HCT116 (cell line): ENCODE measurements at regions not wholly inside any gene's neighbourhood (a gene's known extent, or its start where the extent isn't known, plus 50 kb on each side); places are given as distances from the start of the nearest gene placed in this dataset.

Experiments
- ATAC-seq: fragments of 200-7000 bp; cut with Tn5 transposase; 2 replicates; pipeline ENCODE4 v1.9.1; 2020; ENCODE audit warnings: mild to moderate bottlenecking, moderate library complexity
- BruUV-seq: library from RNA; stranded (reverse); fragments of 400-500 nt; replicated peaks from 2 replicates; lab custom pipeline; 2021; lab: Mats Ljungman, UMichigan
- CTCF ChIA-PET: fragments of 300-600 bp; sonication (Branson Sonifier 250); formaldehyde crosslinking; loops from one replicate; lab custom pipeline; 2021; ENCODE audit warnings: antibody characterized with exemption; lab: Charles Lee
- POLR2A ChIA-PET: fragments of 300-600, 350-600 bp; sonication (Branson Sonifier 250); formaldehyde crosslinking; loops from one replicate; lab custom pipeline; 2021; ENCODE audit warnings: antibody characterized with exemption; lab: Charles Lee
- RAD21 ChIA-PET, 2 experiments: fragments of 300-600 bp; sonication (Branson Sonifier 250); formaldehyde crosslinking; loops; one replicate each; lab custom pipeline; 2023; ENCODE audit warnings: low total read pairs in 2 of 2; ENCODE audit not compliant: uncharacterized antibody in 2 of 2, unreplicated experiment in 2 of 2, low non-redundant PET in 1 of 2; lab: Charles Lee
- DNase-seq: peaks from one replicate; pipeline ENCODE4 v3.0.0-alpha.2; 2010; ENCODE audit warnings: low read depth, low spot score
- H2AFZ ChIP-seq: fragments of 200-600 bp; shearing (Covaris generic), sonication (generic); 2 replicates; pipeline ENCODE4 v1.6.1; 2017; ENCODE audit warnings: low read depth, mixed run types, mixed read lengths, antibody characterized with exemption, low read length; ENCODE audit not compliant: poor library complexity, severe bottlenecking
- H3K27ac ChIP-seq: 2 replicates; pipeline ENCODE4 v1.5.1; 2012; ENCODE audit warnings: low read depth, low read length
- H3K27me3 ChIP-seq: fragments of 200-600 bp; sonication (generic); 2 replicates; pipeline ENCODE4 v1.6.1; 2016; ENCODE audit warnings: mixed run types, low read length, mixed read lengths; ENCODE audit not compliant: insufficient read depth
- H3K36me3 ChIP-seq, 2 experiments: fragments of 200-500 bp in 1 of 2; fragments of 200-600 bp in 1 of 2; sonication (Bioruptor generic) in 1 of 2; sonication (generic) in 1 of 2; 2 replicates each; pipeline versions ENCODE4 v1.5.1 to v1.6.1; 2014 to 2016; ENCODE audit warnings: low read length in 2 of 2, inconsistent platforms in 1 of 2, mixed read lengths in 1 of 2, mixed run types in 1 of 2; ENCODE audit not compliant: insufficient read depth in 2 of 2, control insufficient read depth in 1 of 2
- H3K4me1 ChIP-seq, 2 experiments: fragments of 200-600 bp in 1 of 2; sonication (generic) in 1 of 2; 2 replicates each; pipeline versions ENCODE4 v1.5.1 to v1.6.1; 2012 to 2017; ENCODE audit warnings: low read length in 2 of 2, inconsistent platforms in 1 of 2, mild to moderate bottlenecking in 1 of 2, mixed read lengths in 1 of 2, mixed run types in 1 of 2, moderate library complexity in 1 of 2; ENCODE audit not compliant: insufficient read depth in 2 of 2, control insufficient read depth in 1 of 2
- H3K4me2 ChIP-seq: fragments of 200-600 bp; sonication (generic); 2 replicates; pipeline ENCODE4 v1.6.1; 2017; ENCODE audit warnings: mixed run types, low read length, mixed read lengths
- H3K4me3 ChIP-seq, 2 experiments: fragments of 200-600 bp in 1 of 2; sonication (generic) in 1 of 2; replicated peaks in 1 of 2; 2 replicates each; pipeline ENCODE4 v1.5.1; 2011 to 2016; ENCODE audit warnings: low read length in 2 of 2, control low read depth in 1 of 2, low read depth in 1 of 2, mild to moderate bottlenecking in 1 of 2, mixed read lengths in 1 of 2, mixed run types in 1 of 2
- H3K79me2 ChIP-seq: fragments of 200-600 bp; sonication (generic); 2 replicates; pipeline ENCODE4 v1.6.1; 2017; ENCODE audit warnings: mild to moderate bottlenecking, mixed run types, low read length, moderate library complexity, mixed read lengths; ENCODE audit not compliant: insufficient read depth
- H3K9ac ChIP-seq: fragments of 200-600 bp; sonication (generic); 2 replicates; pipeline ENCODE4 v1.6.1; 2016; ENCODE audit warnings: low read length, mixed read lengths
- H3K9me2 ChIP-seq: fragments of 200-600 bp; sonication (generic), shearing (Covaris generic); 2 replicates; pipeline ENCODE4 v1.6.1; 2017; ENCODE audit warnings: mixed run types, mild to moderate bottlenecking, moderate library complexity; ENCODE audit not compliant: insufficient read depth
- H3K9me3 ChIP-seq, 2 experiments: fragments of 200-500 bp in 1 of 2; fragments of 200-600 bp in 1 of 2; sonication (Bioruptor generic) in 1 of 2; sonication (generic) in 1 of 2; 2 replicates each; pipeline ENCODE4 v1.6.1; 2014 to 2017; ENCODE audit warnings: low read length in 2 of 2, mixed read lengths in 2 of 2, inconsistent platforms in 1 of 2, low read depth in 1 of 2, mild to moderate bottlenecking in 1 of 2, mixed run types in 1 of 2, moderate library complexity in 1 of 2; ENCODE audit not compliant: control insufficient read depth in 1 of 2, insufficient read depth in 1 of 2
- H4K20me1 ChIP-seq: fragments of 200-600 bp; sonication (generic), shearing (Covaris generic); 2 replicates; pipeline ENCODE4 v1.6.1; 2017; ENCODE audit warnings: mixed run types, mild to moderate bottlenecking, moderate library complexity; ENCODE audit not compliant: insufficient read depth
- ATF3 ChIP-seq: IDR thresholded peaks from 2 replicates; pipeline ENCODE4 v1.6.1; 2012
- CBX3 ChIP-seq: IDR thresholded peaks from 2 replicates; pipeline ENCODE4 v1.6.1; 2012; ENCODE audit warnings: low read depth
- CTCF ChIP-seq, 3 experiments: fragments of 200-600 bp in 1 of 3; sonication (generic) in 1 of 3; IDR thresholded peaks in 2 of 3; conservative IDR thresholded peaks in 1 of 3; 2 replicates each; pipeline ENCODE4 v1.5.1; 2012 to 2017; ENCODE audit warnings: low read depth in 2 of 3, low read length in 2 of 3, antibody characterized with exemption in 1 of 3, borderline replicate concordance in 1 of 3, control low read depth in 1 of 3, mild to moderate bottlenecking in 1 of 3, mixed read lengths in 1 of 3, mixed run types in 1 of 3, moderate library complexity in 1 of 3; ENCODE audit not compliant: insufficient read depth in 1 of 3
- ELF1 ChIP-seq: IDR thresholded peaks from 2 replicates; pipeline ENCODE4 v1.6.1; 2012; ENCODE audit warnings: low read depth, borderline replicate concordance
- FOSL1 ChIP-seq: IDR thresholded peaks from 2 replicates; pipeline ENCODE4 v1.6.1; 2012; ENCODE audit warnings: low read depth
- MAX ChIP-seq: IDR thresholded peaks from 2 replicates; pipeline ENCODE4 v1.6.1; 2012
- POLR2A ChIP-seq: IDR thresholded peaks from 2 replicates; pipeline ENCODE4 v1.7.0; 2011; ENCODE audit warnings: borderline replicate concordance; ENCODE audit not compliant: insufficient read depth, insufficient read length; ENCODE audit errors: extremely low read depth
- POLR2AphosphoS5 ChIP-seq: IDR thresholded peaks from 2 replicates; pipeline ENCODE4 v1.6.1; 2011; ENCODE audit warnings: mild to moderate bottlenecking, low read depth, low read length, moderate library complexity
- REST ChIP-seq: IDR thresholded peaks from 2 replicates; pipeline ENCODE4 v1.6.1; 2012; ENCODE audit warnings: low read depth
- SP1 ChIP-seq: IDR thresholded peaks from 2 replicates; pipeline ENCODE4 v1.6.1; 2012; ENCODE audit warnings: low read depth
- ZFX ChIP-seq: fragments of 450-650 bp; IDR thresholded peaks from 2 replicates; pipeline ENCODE4 v1.6.1; 2017
- ZNF274 ChIP-seq: fragments of 200-500 bp; sonication (Bioruptor generic); IDR thresholded peaks from 2 replicates; pipeline ENCODE4 v1.6.1; 2014; ENCODE audit warnings: mild to moderate bottlenecking, low read depth, low read length, inconsistent platforms
- intact Hi-C: fragments of 100-400 bp; cut with micrococcal nuclease; formaldehyde crosslinking; loops from 2 replicates; pipeline ENCODE4 v1.10.0; 2022

GRCh38 chr5:143613329-143613728 is 198.6 kb upstream of the HMHB1 start:
- no peaks in the 10 kb centered on the region for H3K27me3 ChIP-seq
- ATAC-seq: no peak
- H2AFZ ChIP-seq: no peak overlapping the region
- TF ChIP-seq CBX3: no peak
- TF ChIP-seq CTCF (IDR thresholded peaks at IDR 0.05 in 2 of 3, conservative IDR thresholded peaks at IDR 0.05 in 1 of 3; ENCODE audit: borderline replicate concordance in 1 of 3, insufficient read depth in 1 of 3, low read depth in 2 of 3, low read length in 2 of 3): no peak
- no peak for TF ChIP-seq POLR2AphosphoS5
- TF ChIP-seq POLR2A: no peak
- no peak for TF ChIP-seq ZFX
- no peak for TF ChIP-seq ELF1
- no peak for TF ChIP-seq ZNF274
- TF ChIP-seq REST: no peak
- TF ChIP-seq ATF3: no peak
- TF ChIP-seq SP1: no peak
- TF ChIP-seq FOSL1: no peak
- TF ChIP-seq MAX: no peak
- H4K20me1 ChIP-seq: no peaks in the 10 kb centered on the region
- H3K9me2 ChIP-seq: no peaks in the 10 kb centered on the region
- intact Hi-C loops: no loop called here
- H3K4me2 ChIP-seq: no peak overlapping the region
- H3K9ac ChIP-seq: no peak overlapping the region
- no peaks in the 10 kb centered on the region for H3K36me3 ChIP-seq
- BruUV-seq: no TSS peak
- no peaks in the 10 kb centered on the region for H3K4me1 ChIP-seq
- H3K79me2 ChIP-seq: no peaks in the 10 kb centered on the region
- H3K27ac ChIP-seq: no peak overlapping the region
- no peak overlapping the region for H3K4me3 ChIP-seq
- CTCF ChIA-PET: no interaction called here
- no peak for DNase-seq
- POLR2A ChIA-PET: no interaction called here
- H3K9me3 ChIP-seq: no peaks in the 10 kb centered on the region
- RAD21 ChIA-PET: no interaction called here
